GM12892 (cell line): ENCODE measurements at regions not wholly inside any gene's neighbourhood (a gene's known extent, or its start where the extent isn't known, plus 50 kb on each side); places are given as distances from the start of the nearest gene placed in this dataset.

ENCODE experiments used
- DNase-seq: peaks from one replicate; pipeline ENCODE4 v3.0.0; 2011; ENCODE audit not compliant: insufficient read length
- FAIRE-seq: peaks from 2 replicates; lab custom pipeline; 2011; peaks lifted over from hg19 to GRCh38; lab: Jason Lieb, UNC
- POLR2A ChIP-seq: IDR thresholded peaks from 2 replicates; pipeline ENCODE4 v1.6.1; 2011; ENCODE audit warnings: low read depth, low read length, control low read depth
- POLR2AphosphoS5 ChIP-seq: IDR thresholded peaks from 2 replicates; pipeline ENCODE4 v1.6.1; 2011; ENCODE audit warnings: low read depth, low read length, control low read depth
- TAF1 ChIP-seq: IDR thresholded peaks from 2 replicates; pipeline ENCODE4 v1.6.1; 2011; ENCODE audit warnings: low read depth, mild to moderate bottlenecking, control low read depth, low read length, borderline replicate concordance

GRCh38 chr20:6654513-6655252 lies 112.8 kb upstream of the BMP2 start:
- FAIRE-seq (no peak), DNase-seq (no peak)
- TF ChIP-seq POLR2AphosphoS5 (no peak), POLR2A (no peak), TAF1 (no peak)

- no peak for DNase-seq
- TF ChIP-seq TAF1 (no peak), POLR2AphosphoS5 (no peak), POLR2A (no peak)
- FAIRE-seq, result no peak
Observed at GRCh38 chr20:6651561-6651960, 115.9 kb upstream of the BMP2 start.

GRCh38 chr20:6651016-6651415 lies 116.5 kb upstream of the BMP2 start:
- TF ChIP-seq POLR2AphosphoS5 (no peak), TAF1 (no peak), POLR2A (no peak)
- DNase-seq (no peak), FAIRE-seq (no peak)

GRCh38 chr20:6646021-6646636 lies 121.4 kb upstream of the BMP2 start:
- no peak for FAIRE-seq
- no peak for TF ChIP-seq POLR2AphosphoS5
- TF ChIP-seq POLR2A, result no peak
- TF ChIP-seq TAF1, result no peak
- no peak for DNase-seq

GRCh38 chr20:6644813-6645628 lies 122.5 kb upstream of the BMP2 start:
- TF ChIP-seq TAF1 (no peak), POLR2A (no peak), POLR2AphosphoS5 (no peak)
- no peak for DNase-seq
- no peak for FAIRE-seq

GRCh38 chr20:6641012-6641411 lies 126.5 kb upstream of the BMP2 start:
- no peak for FAIRE-seq
- TF ChIP-seq TAF1 (no peak), POLR2A (no peak), POLR2AphosphoS5 (no peak)
- DNase-seq, result no peak

- DNase-seq (no peak), FAIRE-seq (no peak)
- TF ChIP-seq POLR2A (no peak), TAF1 (no peak), POLR2AphosphoS5 (no peak)
Observed at GRCh38 chr20:6637160-6637579, 130.3 kb upstream of the BMP2 start.

GRCh38 chr20:6636209-6637159 lies 131.0 kb upstream of the BMP2 start:
- TF ChIP-seq POLR2AphosphoS5, result no peak
- no peak for TF ChIP-seq TAF1
- TF ChIP-seq POLR2A, result no peak
- DNase-seq (no peak), FAIRE-seq (no peak)

GRCh38 chr20:6635034-6635736 lies 132.3 kb upstream of the BMP2 start:
- no peak for FAIRE-seq
- DNase-seq, result no peak
- TF ChIP-seq TAF1 (no peak), POLR2A (no peak), POLR2AphosphoS5 (no peak)

- TF ChIP-seq POLR2AphosphoS5, result no peak
- no peak for TF ChIP-seq TAF1
- no peak for TF ChIP-seq POLR2A
- no peak for FAIRE-seq
- no peak for DNase-seq
Observed at GRCh38 chr20:6632187-6632586, 135.3 kb upstream of the BMP2 start.
